Mesenchymal stem cell (in vitro differentiated cells and primary cell): ENCODE measurements at regions not wholly inside any gene's neighbourhood (a gene's known extent, or its start where the extent isn't known, plus 50 kb on each side); places are given as distances from the start of the nearest gene placed in this dataset.

ENCODE experiments used
- DNase-seq: peaks from one replicate; pipeline ENCODE4 v3.0.0-alpha.2; 2013
- H2AFZ ChIP-seq: one replicate; pipeline ENCODE4 v1.6.1; 2013; ENCODE audit warnings: low read depth, mild to moderate bottlenecking, control low read depth, inconsistent platforms, low read length, moderate library complexity
- H2AK5ac ChIP-seq: 2 replicates; pipeline ENCODE4 v1.6.1; 2013; ENCODE audit warnings: low read length, moderate library complexity, mild to moderate bottlenecking, inconsistent platforms; ENCODE audit not compliant: severe bottlenecking
- H2BK120ac ChIP-seq: one replicate; pipeline ENCODE4 v1.6.1; 2013; ENCODE audit warnings: low read depth, mild to moderate bottlenecking, inconsistent platforms, low read length, moderate library complexity
- H2BK12ac ChIP-seq, 2 experiments: one replicate each; pipeline ENCODE4 v1.6.1; 2013; ENCODE audit warnings: inconsistent platforms in 2 of 2, low read length in 2 of 2, mild to moderate bottlenecking in 2 of 2, moderate library complexity in 2 of 2, control low read depth in 1 of 2
- H2BK15ac ChIP-seq: one replicate; pipeline ENCODE4 v1.6.1; 2013; ENCODE audit warnings: mild to moderate bottlenecking, low read depth, inconsistent platforms; ENCODE audit not compliant: poor library complexity, severe bottlenecking
- H2BK5ac ChIP-seq: 2 replicates; pipeline ENCODE4 v1.6.1; 2013; ENCODE audit warnings: low read depth, mild to moderate bottlenecking, low read length, control low read depth, inconsistent platforms; ENCODE audit not compliant: poor library complexity, severe bottlenecking
- H3K14ac ChIP-seq, 2 experiments: one replicate each; pipeline ENCODE4 v1.6.1; 2013; ENCODE audit warnings: inconsistent platforms in 2 of 2, low read length in 2 of 2, control low read depth in 1 of 2, mild to moderate bottlenecking in 1 of 2, moderate library complexity in 1 of 2
- H3K18ac ChIP-seq, 2 experiments: one replicate each; pipeline ENCODE4 v1.6.1; 2013; ENCODE audit warnings: inconsistent platforms in 2 of 2, low read length in 2 of 2, control low read depth in 1 of 2, low read depth in 1 of 2, mild to moderate bottlenecking in 1 of 2
- H3K23ac ChIP-seq, 2 experiments: one replicate each; pipeline ENCODE4 v1.6.1; 2013; ENCODE audit warnings: inconsistent platforms in 2 of 2, low read length in 2 of 2, mild to moderate bottlenecking in 2 of 2, moderate library complexity in 2 of 2, control low read depth in 1 of 2
- H3K27ac ChIP-seq: 2 replicates; pipeline ENCODE4 v1.5.1; 2013; ENCODE audit warnings: mild to moderate bottlenecking, moderate library complexity, low read length, control low read depth, inconsistent platforms; ENCODE audit not compliant: poor library complexity, severe bottlenecking
- H3K27me3 ChIP-seq, 2 experiments: 2 replicates each; pipeline versions ENCODE4 v1.6.1 to v1.7.0; 2013; ENCODE audit warnings: low read length in 2 of 2, mild to moderate bottlenecking in 2 of 2, moderate library complexity in 2 of 2, control low read depth in 1 of 2, inconsistent platforms in 1 of 2; ENCODE audit not compliant: control insufficient read depth in 1 of 2, insufficient read depth in 1 of 2
- H3K36me3 ChIP-seq, 2 experiments: 2 replicates each; pipeline versions ENCODE4 v1.6.1 to v1.7.0; 2013; ENCODE audit warnings: low read length in 2 of 2, control low read depth in 1 of 2, inconsistent platforms in 1 of 2, low read depth in 1 of 2, mild to moderate bottlenecking in 1 of 2; ENCODE audit not compliant: insufficient read depth in 2 of 2, control insufficient read depth in 1 of 2
- H3K4ac ChIP-seq, 2 experiments: one replicate each; pipeline ENCODE4 v1.6.1; 2013; ENCODE audit warnings: inconsistent platforms in 2 of 2, low read length in 2 of 2, mild to moderate bottlenecking in 2 of 2, moderate library complexity in 2 of 2, control low read depth in 1 of 2, low read depth in 1 of 2
- H3K4me1 ChIP-seq: 2 replicates; pipeline ENCODE4 v1.6.1; 2013; ENCODE audit warnings: low read depth, low read length, control low read depth; ENCODE audit not compliant: control insufficient read depth, insufficient read depth
- H3K4me2 ChIP-seq: 2 replicates; pipeline ENCODE4 v1.6.1; 2013; ENCODE audit warnings: low read length, mild to moderate bottlenecking, inconsistent platforms; ENCODE audit not compliant: poor library complexity, severe bottlenecking
- H3K4me3 ChIP-seq, 2 experiments: 2 replicates each; pipeline versions ENCODE4 v1.5.1 to v1.7.0; 2013; ENCODE audit warnings: low read length in 2 of 2, mild to moderate bottlenecking in 2 of 2, control low read depth in 1 of 2, low read depth in 1 of 2; ENCODE audit not compliant: insufficient read depth in 1 of 2
- H3K79me1 ChIP-seq: replicated peaks from 2 replicates; pipeline ENCODE4 v1.6.1; 2013; ENCODE audit warnings: mild to moderate bottlenecking, control low read depth, low read length, inconsistent platforms; ENCODE audit not compliant: poor library complexity, severe bottlenecking
- H3K9ac ChIP-seq: 2 replicates; pipeline ENCODE4 v1.7.0; 2013; ENCODE audit warnings: mild to moderate bottlenecking, low read length, moderate library complexity
- H3K9me3 ChIP-seq: 2 replicates; pipeline ENCODE4 v1.7.0; 2013; ENCODE audit warnings: mild to moderate bottlenecking, low read length; ENCODE audit not compliant: control insufficient read depth
- H4K8ac ChIP-seq: one replicate; pipeline ENCODE4 v1.6.1; 2013; ENCODE audit warnings: inconsistent platforms, mild to moderate bottlenecking, low read length, moderate library complexity
- H4K91ac ChIP-seq: one replicate; pipeline ENCODE4 v1.6.1; 2013; ENCODE audit warnings: mild to moderate bottlenecking, low read length, inconsistent platforms
- WGBS: methylation state at CpG from one replicate; pipeline ENCODE4 v1.1.7; 2013; ENCODE audit warnings: mixed read lengths; 5-methylcytosine and 5-hydroxymethylcytosine counted together

GRCh38 chr21:43342301-43342881 is 84.5 kb downstream of the SIK1 start:
- Histone ChIP-seq H3K4me1 (peaks cover 47% of the 10 kb centered on the region), H2BK12ac (no peak overlapping the region), H3K79me1 (no peaks in the 10 kb centered on the region), H3K4me3 (no peak overlapping the region), H3K9ac (no peak overlapping the region), H3K23ac (no peak overlapping the region), H2BK15ac (no peak overlapping the region), H2AFZ (no peak overlapping the region), H3K4me2 (no peak overlapping the region), H2BK120ac (no peak overlapping the region), H3K27me3 (peaks cover 0 to 4% of the 10 kb centered on the region in 2 experiments), H4K91ac (peak overlapping the region; percentile 4), H4K8ac (no peak overlapping the region), H3K14ac (peak overlapping the region in 1 of 2 experiments; percentile 29), H2AK5ac (no peak overlapping the region), H3K9me3 (no peaks in the 10 kb centered on the region), H3K27ac (no peak overlapping the region), H3K36me3 (no peaks in the 10 kb centered on the region), H2BK5ac (no peak overlapping the region), H3K4ac (no peak overlapping the region), H3K18ac (peak overlapping the region in 1 of 2 experiments; percentile 25)
- WGBS: 84% methylated on average over 17 of the region's 17 CpGs
- no peak for DNase-seq

GRCh38 chr21:43341378-43342161 is 85.4 kb downstream of the SIK1 start:
- Histone ChIP-seq H3K4me2 (no peak overlapping the region), H4K91ac (peak overlapping the region; percentile 64), H3K9ac (peak overlapping the region; percentile 41), H2BK120ac (peak overlapping the region; percentile 27), H3K4ac (peak overlapping the region in 1 of 2 experiments; percentile 20), H3K9me3 (no peaks in the 10 kb centered on the region), H3K23ac (no peak overlapping the region), H3K4me3 (no peak overlapping the region), H3K14ac (no peak overlapping the region), H2AK5ac (peak overlapping the region; percentile 5), H3K18ac (peak overlapping the region; percentile 38 to 80), H3K79me1 (no peaks in the 10 kb centered on the region), H3K4me1 (peaks cover 47% of the 10 kb centered on the region), H2AFZ (no peak overlapping the region), H3K27ac (peak overlapping the region; percentile 6), H3K27me3 (peaks cover 0 to 4% of the 10 kb centered on the region in 2 experiments), H3K36me3 (no peaks in the 10 kb centered on the region), H2BK15ac (peak overlapping the region; percentile 6), H2BK12ac (peak overlapping the region in 1 of 2 experiments; percentile 85), H2BK5ac (no peak overlapping the region), H4K8ac (no peak overlapping the region)
- 85% methylated on average over 25 of the region's 25 CpGs for WGBS
- DNase-seq: peak; percentile 40

- peak overlapping the region; percentile 6 for H3K27ac ChIP-seq
- DNase-seq: peak; percentile 91
- H2BK15ac ChIP-seq: peak overlapping the region; percentile 29
- WGBS: 54% methylated on average over 28 of the region's 29 CpGs
- H2BK12ac ChIP-seq: peak overlapping the region; percentile 88 to 93
- H3K9me3 ChIP-seq: no peaks in the 10 kb centered on the region
- peak overlapping the region; percentile 15 for H2AFZ ChIP-seq
- peak overlapping the region; percentile 81 for H4K91ac ChIP-seq
- H3K9ac ChIP-seq: peak overlapping the region; percentile 41
- H3K4me2 ChIP-seq: peak overlapping the region; percentile 36
- H4K8ac ChIP-seq: peak overlapping the region; percentile 90
- H3K27me3 ChIP-seq: peaks cover 0 to 4% of the 10 kb centered on the region in 2 experiments
- no peak overlapping the region for H3K4me3 ChIP-seq
- H3K4me1 ChIP-seq: peaks cover 40% of the 10 kb centered on the region
- H3K14ac ChIP-seq: peak overlapping the region in 1 of 2 experiments; percentile 84
- H3K4ac ChIP-seq: peak overlapping the region; percentile 51 to 72
- peak overlapping the region; percentile 91 to 95 for H3K18ac ChIP-seq
- H3K79me1 ChIP-seq: no peaks in the 10 kb centered on the region
- peak overlapping the region; percentile 49 for H2BK5ac ChIP-seq
- H2BK120ac ChIP-seq: peak overlapping the region; percentile 94
- peak overlapping the region; percentile 63 for H2AK5ac ChIP-seq
- H3K36me3 ChIP-seq: no peaks in the 10 kb centered on the region
- H3K23ac ChIP-seq: no peak overlapping the region
Observed at GRCh38 chr21:43340491-43341377, 86.2 kb downstream of the SIK1 start.
